ENCODE measurements at regions not wholly inside any gene's neighbourhood (a gene's known extent, or its start where the extent isn't known, plus 50 kb on each side); places are given as distances from the start of the nearest gene placed in this dataset.

DNA sequence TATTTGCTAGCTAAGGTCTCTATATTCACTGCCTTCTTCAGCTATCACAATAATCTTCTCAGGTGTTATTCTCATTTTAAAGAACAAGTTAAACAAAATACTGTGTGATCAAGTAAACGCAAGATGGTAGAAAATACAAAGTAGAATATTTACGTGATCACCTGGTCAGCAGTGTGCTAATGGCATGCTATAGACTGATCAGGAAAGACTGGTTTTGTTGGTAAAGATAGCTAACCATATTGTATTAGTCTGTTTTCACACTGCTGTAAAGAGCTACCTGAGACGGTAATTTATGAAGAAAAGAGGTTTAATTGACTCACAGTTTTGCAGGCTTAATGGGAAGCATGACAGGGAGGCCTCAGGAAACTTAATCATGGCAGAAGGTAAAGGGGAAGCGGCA lies 50.4 kb downstream of the ZBTB38 start:
- TF ChIP-seq, protein P1, sequence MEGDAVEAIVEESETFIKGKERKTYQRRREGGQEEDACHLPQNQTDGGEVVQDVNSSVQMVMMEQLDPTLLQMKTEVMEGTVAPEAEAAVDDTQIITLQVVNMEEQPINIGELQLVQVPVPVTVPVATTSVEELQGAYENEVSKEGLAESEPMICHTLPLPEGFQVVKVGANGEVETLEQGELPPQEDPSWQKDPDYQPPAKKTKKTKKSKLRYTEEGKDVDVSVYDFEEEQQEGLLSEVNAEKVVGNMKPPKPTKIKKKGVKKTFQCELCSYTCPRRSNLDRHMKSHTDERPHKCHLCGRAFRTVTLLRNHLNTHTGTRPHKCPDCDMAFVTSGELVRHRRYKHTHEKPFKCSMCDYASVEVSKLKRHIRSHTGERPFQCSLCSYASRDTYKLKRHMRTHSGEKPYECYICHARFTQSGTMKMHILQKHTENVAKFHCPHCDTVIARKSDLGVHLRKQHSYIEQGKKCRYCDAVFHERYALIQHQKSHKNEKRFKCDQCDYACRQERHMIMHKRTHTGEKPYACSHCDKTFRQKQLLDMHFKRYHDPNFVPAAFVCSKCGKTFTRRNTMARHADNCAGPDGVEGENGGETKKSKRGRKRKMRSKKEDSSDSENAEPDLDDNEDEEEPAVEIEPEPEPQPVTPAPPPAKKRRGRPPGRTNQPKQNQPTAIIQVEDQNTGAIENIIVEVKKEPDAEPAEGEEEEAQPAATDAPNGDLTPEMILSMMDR (IDR thresholded peaks at IDR 0.05; ENCODE audit: extremely low read depth in 1 of 2, insufficient read depth in 1 of 2, low read depth in 1 of 2, low read length in 2 of 2): no peak
- TF ChIP-seq POLR2AphosphoS5 (IDR thresholded peaks at IDR 0.05; ENCODE audit: insufficient read depth, low read depth, low read length): no peak

Measured in endothelial cell of umbilical vein (primary cell).